ENCODE measurements at regions not wholly inside any gene's neighbourhood (a gene's known extent, or its start where the extent isn't known, plus 50 kb on each side); places are given as distances from the start of the nearest gene placed in this dataset.

- TF ChIP-seq POLR2A (IDR thresholded peaks at IDR 0.05; ENCODE audit: low read depth, low read length) (no peak), TAF1 (IDR thresholded peaks at IDR 0.05; ENCODE audit: low read depth, low read length) (no peak), POLR2AphosphoS5 (IDR thresholded peaks at IDR 0.05; ENCODE audit: low read depth, low read length) (no peak), SPI1 (IDR thresholded peaks at IDR 0.05; ENCODE audit: low read depth, low read length) (no peak)
Measured at GRCh38 chr3:153023896-153024295, 138.1 kb upstream of the RAP2B start.

Data from GM12891 (cell line).